ENCODE measurements at regions not wholly inside any gene's neighbourhood (a gene's known extent, or its start where the extent isn't known, plus 50 kb on each side); places are given as distances from the start of the nearest gene placed in this dataset.
A peak's percentile ranks its signal among the peaks of the same experiment; 100 is the strongest.

DNA sequence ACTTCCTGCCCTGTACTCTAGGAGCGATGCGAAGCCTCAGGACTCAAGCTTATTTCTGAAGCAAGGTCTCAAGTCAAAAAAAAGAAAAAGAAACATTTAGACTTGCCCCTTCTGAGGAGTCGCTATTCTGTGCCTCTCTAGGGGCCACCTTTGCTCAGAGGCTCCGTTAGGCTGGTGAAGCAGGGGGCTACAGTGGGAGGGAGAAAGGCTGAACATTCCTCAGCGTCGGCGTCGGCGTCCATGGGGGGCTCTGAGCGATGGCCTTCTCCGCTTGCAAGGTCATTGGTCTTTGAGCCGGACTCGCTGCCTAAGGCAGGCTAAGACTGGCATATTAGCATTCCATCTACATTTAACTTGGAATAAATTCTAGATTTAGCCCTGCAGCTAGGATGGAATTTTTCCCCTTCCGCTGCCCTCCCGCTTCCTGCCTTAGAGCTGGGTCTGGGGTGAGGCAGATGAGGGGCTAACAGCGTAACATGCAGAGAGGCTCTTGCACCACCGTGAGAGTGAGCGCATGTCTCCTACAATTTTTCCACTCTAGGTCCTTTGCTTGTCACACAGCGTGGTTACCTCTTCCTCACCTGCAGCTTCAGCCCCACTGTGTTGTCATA is 53.6 kb upstream of the ATL2 start:
- Histone ChIP-seq H3K4me3 (ENCODE audit: low read depth, low read length, poor library complexity, severe bottlenecking) (no peak overlapping the region), H3K9me3 (ENCODE audit: low read length) (no peaks in the 10 kb centered on the region), H3K4me2 (ENCODE audit: low read length) (no peak overlapping the region), H3K9me2 (ENCODE audit: insufficient read depth, low read length) (no peaks in the 10 kb centered on the region), H3K27ac (ENCODE audit: low read depth, low read length, poor library complexity, severe bottlenecking) (no peak overlapping the region), H4K20me1 (ENCODE audit: insufficient read depth, low read length) (no peaks in the 10 kb centered on the region), H2AFZ (ENCODE audit: low read length) (no peak overlapping the region), H3K36me3 (ENCODE audit: insufficient read depth, low read length) (no peaks in the 10 kb centered on the region), H3K4me1 (ENCODE audit: insufficient read depth, low read length, poor library complexity, severe bottlenecking) (peaks cover 2% of the 10 kb centered on the region), H3K79me2 (ENCODE audit: insufficient read depth, low read depth, low read length) (no peaks in the 10 kb centered on the region)
- POLR2A ChIA-PET = interaction anchor here (0.6 to 1.5 kb wide), 5 partner anchors 8 to 55 kb away, joined by 3 to 4 read pairs (median 3); no protein-coding TSS in a partner anchor
- TF ChIP-seq, protein P1, sequence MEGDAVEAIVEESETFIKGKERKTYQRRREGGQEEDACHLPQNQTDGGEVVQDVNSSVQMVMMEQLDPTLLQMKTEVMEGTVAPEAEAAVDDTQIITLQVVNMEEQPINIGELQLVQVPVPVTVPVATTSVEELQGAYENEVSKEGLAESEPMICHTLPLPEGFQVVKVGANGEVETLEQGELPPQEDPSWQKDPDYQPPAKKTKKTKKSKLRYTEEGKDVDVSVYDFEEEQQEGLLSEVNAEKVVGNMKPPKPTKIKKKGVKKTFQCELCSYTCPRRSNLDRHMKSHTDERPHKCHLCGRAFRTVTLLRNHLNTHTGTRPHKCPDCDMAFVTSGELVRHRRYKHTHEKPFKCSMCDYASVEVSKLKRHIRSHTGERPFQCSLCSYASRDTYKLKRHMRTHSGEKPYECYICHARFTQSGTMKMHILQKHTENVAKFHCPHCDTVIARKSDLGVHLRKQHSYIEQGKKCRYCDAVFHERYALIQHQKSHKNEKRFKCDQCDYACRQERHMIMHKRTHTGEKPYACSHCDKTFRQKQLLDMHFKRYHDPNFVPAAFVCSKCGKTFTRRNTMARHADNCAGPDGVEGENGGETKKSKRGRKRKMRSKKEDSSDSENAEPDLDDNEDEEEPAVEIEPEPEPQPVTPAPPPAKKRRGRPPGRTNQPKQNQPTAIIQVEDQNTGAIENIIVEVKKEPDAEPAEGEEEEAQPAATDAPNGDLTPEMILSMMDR (conservative IDR thresholded peaks at IDR 0.05; ENCODE audit: low read length) = 0 out of 2 replicates have a peak, but pooled peaks have one; percentile 4
- no peak for TF ChIP-seq EZH2phosphoT487 (IDR thresholded peaks at IDR 0.05; ENCODE audit: borderline replicate concordance, low read depth, low read length)
- DNase-seq (ENCODE audit: low spot score) = no peak
- BruUV-seq (replicated peaks) = no TSS peak
- CTCF ChIA-PET (ENCODE audit: unreplicated experiment) = interaction anchor here (1.0 kb wide), 1 partner anchor 8 kb away, joined by 3 read pairs; no protein-coding TSS in a partner anchor
- intact Hi-C loops (cut with micrococcal nuclease; ENCODE audit: unreplicated experiment) = no loop called here

DNA sequence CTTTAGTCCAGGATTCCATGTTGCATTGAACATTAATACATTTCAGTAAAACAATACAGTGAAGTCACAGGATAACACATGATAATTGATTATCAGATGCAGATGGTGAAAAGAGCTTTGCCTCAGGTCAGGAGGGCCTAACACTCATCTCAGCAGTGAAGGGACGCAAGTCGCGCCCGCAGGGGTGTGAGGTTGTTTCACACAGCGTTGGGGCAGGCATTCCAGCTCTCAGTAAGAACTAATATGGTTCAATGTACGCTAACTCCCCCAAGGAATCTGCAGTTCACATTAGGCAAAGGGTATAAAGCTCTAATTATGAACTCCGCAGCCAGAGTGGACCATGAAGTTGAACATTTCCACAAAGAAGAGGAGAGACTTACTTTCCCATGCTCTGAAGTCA is 53.1 kb upstream of the ATL2 start:
- Histone ChIP-seq H3K4me3 (ENCODE audit: low read depth, low read length, poor library complexity, severe bottlenecking) (no peak overlapping the region), H3K79me2 (ENCODE audit: insufficient read depth, low read depth, low read length) (no peaks in the 10 kb centered on the region), H3K9me3 (ENCODE audit: low read length) (no peaks in the 10 kb centered on the region), H3K4me1 (ENCODE audit: insufficient read depth, low read length, poor library complexity, severe bottlenecking) (peaks cover 5% of the 10 kb centered on the region), H3K9me2 (ENCODE audit: insufficient read depth, low read length) (no peaks in the 10 kb centered on the region), H2AFZ (ENCODE audit: low read length) (no peak overlapping the region), H3K36me3 (ENCODE audit: insufficient read depth, low read length) (no peaks in the 10 kb centered on the region), H4K20me1 (ENCODE audit: insufficient read depth, low read length) (no peaks in the 10 kb centered on the region), H3K27ac (ENCODE audit: low read depth, low read length, poor library complexity, severe bottlenecking) (no peak overlapping the region), H3K4me2 (ENCODE audit: low read length) (no peak overlapping the region)
- TF ChIP-seq, protein P1 (conservative IDR thresholded peaks at IDR 0.05; ENCODE audit: low read length) = no peak
- no peak for TF ChIP-seq EZH2phosphoT487 (IDR thresholded peaks at IDR 0.05; ENCODE audit: borderline replicate concordance, low read depth, low read length)
- ChIA-PET POLR2A (interaction anchor here (0.6 to 1.5 kb wide), 2 partner anchors 15 to 54 kb away, joined by 3 to 4 read pairs; no protein-coding TSS in a partner anchor), CTCF (ENCODE audit: unreplicated experiment) (interaction anchor here (1.0 kb wide), 1 partner anchor 9 kb away, joined by 3 read pairs; no protein-coding TSS in a partner anchor)
- no TSS peak for BruUV-seq (replicated peaks)
- no peak for DNase-seq (ENCODE audit: low spot score)
- intact Hi-C loops (cut with micrococcal nuclease; ENCODE audit: unreplicated experiment) = no loop called here

DNA sequence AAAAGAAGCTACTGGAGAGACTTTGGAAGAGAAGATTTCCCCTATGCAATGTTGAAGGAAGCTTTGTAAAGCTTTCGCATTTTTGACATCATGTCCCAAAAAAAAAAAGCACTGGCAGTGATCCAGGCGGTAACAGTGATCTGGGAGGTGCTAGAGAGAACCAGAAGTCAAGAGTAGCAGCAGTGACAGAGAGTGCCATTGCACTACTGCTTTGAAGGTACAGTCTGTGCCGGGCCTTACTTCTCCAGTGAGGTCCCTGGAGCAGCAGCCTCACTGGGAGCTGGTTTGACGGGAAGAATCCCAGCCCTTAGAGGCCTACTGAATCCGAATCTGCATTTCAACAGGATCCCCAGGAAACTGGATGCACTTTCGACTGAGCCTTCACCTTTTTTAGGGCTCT is 50.9 kb upstream of the ATL2 start:
- no peaks in the 10 kb centered on the region for H3K9me3 ChIP-seq (ENCODE audit: low read length)
- BruUV-seq (replicated peaks) = no TSS peak
- H4K20me1 ChIP-seq (ENCODE audit: insufficient read depth, low read length) = no peaks in the 10 kb centered on the region
- no peaks in the 10 kb centered on the region for H3K79me2 ChIP-seq (ENCODE audit: insufficient read depth, low read depth, low read length)
- H3K9me2 ChIP-seq (ENCODE audit: insufficient read depth, low read length) = no peaks in the 10 kb centered on the region
- H3K4me3 ChIP-seq (ENCODE audit: low read depth, low read length, poor library complexity, severe bottlenecking) = no peak overlapping the region
- no peak for DNase-seq (ENCODE audit: low spot score)
- intact Hi-C loops (cut with micrococcal nuclease; ENCODE audit: unreplicated experiment) = no loop called here
- ChIA-PET CTCF (ENCODE audit: unreplicated experiment) (interaction anchor here (1.1 kb wide), 1 partner anchor 10 kb away, joined by 3 read pairs; no protein-coding TSS in a partner anchor), POLR2A (interaction anchor here (0.6 to 1.4 kb wide), 4 partner anchors 21 to 154 kb away, joined by 3 to 5 read pairs (median 4); no protein-coding TSS in a partner anchor)
- no peak overlapping the region for H3K27ac ChIP-seq (ENCODE audit: low read depth, low read length, poor library complexity, severe bottlenecking)
- no peak overlapping the region for H2AFZ ChIP-seq (ENCODE audit: low read length)
- TF ChIP-seq, protein P1 (conservative IDR thresholded peaks at IDR 0.05; ENCODE audit: low read length) = no peak
- no peak for TF ChIP-seq EZH2phosphoT487 (IDR thresholded peaks at IDR 0.05; ENCODE audit: borderline replicate concordance, low read depth, low read length)
- H3K36me3 ChIP-seq (ENCODE audit: insufficient read depth, low read length) = no peaks in the 10 kb centered on the region
- no peak overlapping the region for H3K4me2 ChIP-seq (ENCODE audit: low read length)
- peaks cover 5% of the 10 kb centered on the region for H3K4me1 ChIP-seq (ENCODE audit: insufficient read depth, low read length, poor library complexity, severe bottlenecking)

All from OCI-LY7 (cell line).